Endothelial cell of umbilical vein (primary cell): ENCODE measurements at regions not wholly inside any gene's neighbourhood (a gene's known extent, or its start where the extent isn't known, plus 50 kb on each side); places are given as distances from the start of the nearest gene placed in this dataset.

Experiments
- BruUV-seq: library from RNA; stranded (reverse); fragments of 400-500 nt; replicated peaks from 2 replicates; lab custom pipeline; 2021; lab: Mats Ljungman, UMichigan
- CTCF ChIA-PET: fragments of 300-600, 350-600 bp; sonication (Branson Sonifier 250); formaldehyde crosslinking; loops from one replicate; lab custom pipeline; 2021; ENCODE audit warnings: antibody characterized with exemption, inconsistent platforms; lab: Charles Lee
- POLR2A ChIA-PET: fragments of 300-600, 350-600 bp; sonication (Branson Sonifier 250); formaldehyde crosslinking; loops from one replicate; lab custom pipeline; 2021; ENCODE audit warnings: antibody characterized with exemption, inconsistent platforms; lab: Charles Lee
- DNase-seq: peaks from one replicate; pipeline ENCODE4 v3.0.0-alpha.2; 2011; ENCODE audit warnings: low read depth, low spot score
- FAIRE-seq: peaks from 2 replicates; lab custom pipeline; 2011; peaks lifted over from hg19 to GRCh38; lab: Jason Lieb, UNC
- H2AFZ ChIP-seq: 2 replicates; pipeline ENCODE4 v1.6.0; 2012; ENCODE audit warnings: low read depth, low read length, control low read depth, inconsistent platforms
- H3K27ac ChIP-seq: 2 replicates; pipeline ENCODE4 v1.5.1; 2011; ENCODE audit warnings: low read depth, mild to moderate bottlenecking, control low read depth, low read length, moderate library complexity; ENCODE audit not compliant: insufficient read depth
- H3K27me3 ChIP-seq, 2 experiments: 2 replicates each; pipeline versions ENCODE4 v1.6.0 to v1.6.1; 2011; ENCODE audit warnings: low read length in 2 of 2, mixed read lengths in 1 of 2; ENCODE audit not compliant: control insufficient read depth in 2 of 2, insufficient read depth in 2 of 2
- H3K36me3 ChIP-seq, 2 experiments: 2 replicates in 1 of 2; 3 replicates in 1 of 2; pipeline ENCODE4 v1.5.1; 2011; ENCODE audit warnings: low read length in 2 of 2, mild to moderate bottlenecking in 1 of 2, moderate library complexity in 1 of 2; ENCODE audit not compliant: control insufficient read depth in 2 of 2, insufficient read depth in 2 of 2; ENCODE audit errors: extremely low read depth in 1 of 2
- H3K4me1 ChIP-seq: 3 replicates; pipeline ENCODE4 v1.5.1; 2011; ENCODE audit warnings: mild to moderate bottlenecking, low read length; ENCODE audit not compliant: control insufficient read depth, insufficient read depth; ENCODE audit errors: extremely low read depth
- H3K4me2 ChIP-seq: 2 replicates; pipeline ENCODE4 v1.6.1; 2011; ENCODE audit warnings: low read length, control low read depth, mixed read lengths; ENCODE audit not compliant: insufficient read depth
- H3K4me3 ChIP-seq, 3 experiments: fragments of 200-600 bp in 1 of 3; sonication (generic), shearing (Covaris generic) in 1 of 3; replicated peaks in 1 of 3; 2 replicates each; pipeline ENCODE4 v1.5.1; 2011 to 2016; ENCODE audit warnings: control low read depth in 3 of 3, low read length in 3 of 3, mild to moderate bottlenecking in 2 of 3, inconsistent platforms in 1 of 3, low read depth in 1 of 3, moderate library complexity in 1 of 3; ENCODE audit not compliant: insufficient read depth in 1 of 3
- H3K79me2 ChIP-seq: 2 replicates; pipeline ENCODE4 v1.6.0; 2012; ENCODE audit warnings: low read length, inconsistent platforms; ENCODE audit not compliant: control insufficient read depth, insufficient read depth
- H3K9ac ChIP-seq: replicated peaks from 2 replicates; pipeline ENCODE3; 2011; ENCODE audit warnings: low read length, control low read depth; ENCODE audit not compliant: insufficient read depth; ENCODE audit errors: extremely low read depth
- H3K9me1 ChIP-seq: replicated peaks from 3 replicates; pipeline ENCODE4 v1.6.0; 2011; ENCODE audit warnings: mild to moderate bottlenecking, low read length; ENCODE audit not compliant: control insufficient read depth, insufficient read depth; ENCODE audit errors: extremely low read depth
- H3K9me3 ChIP-seq: replicated peaks from 2 replicates; pipeline ENCODE4 v1.5.1; 2012; ENCODE audit warnings: low read length, inconsistent platforms; ENCODE audit not compliant: control insufficient read depth, insufficient read depth
- H4K20me1 ChIP-seq: replicated peaks from 2 replicates; pipeline ENCODE3; 2011; ENCODE audit warnings: mild to moderate bottlenecking, low read length; ENCODE audit not compliant: control insufficient read depth, insufficient read depth; ENCODE audit errors: extremely low read depth
- EZH2 ChIP-seq: IDR thresholded peaks from 2 replicates; pipeline ENCODE4 v1.6.1; 2012; ENCODE audit warnings: borderline replicate concordance, low read depth, mild to moderate bottlenecking, moderate library complexity, low read length, inconsistent platforms; ENCODE audit not compliant: severe bottlenecking
- FOS ChIP-seq: IDR thresholded peaks from 2 replicates; pipeline ENCODE4 v1.6.1; 2011; ENCODE audit warnings: mild to moderate bottlenecking, low read length, moderate library complexity, borderline replicate concordance; ENCODE audit not compliant: insufficient read depth
- GATA2 ChIP-seq: IDR thresholded peaks from 2 replicates; pipeline ENCODE4 v1.7.0; 2011; ENCODE audit warnings: low read depth, mild to moderate bottlenecking, moderate library complexity, mixed read lengths, low read length; ENCODE audit not compliant: insufficient read length, insufficient read depth
- JUN ChIP-seq: IDR thresholded peaks from 2 replicates; pipeline ENCODE4 v1.6.1; 2011; ENCODE audit warnings: borderline replicate concordance, low read depth; ENCODE audit not compliant: insufficient read length, insufficient read depth
- MYC ChIP-seq: IDR thresholded peaks from one replicate; pipeline ENCODE4 v1.6.1; 2011; ENCODE audit warnings: mild to moderate bottlenecking, low read depth, low read length
- POLR2A ChIP-seq: IDR thresholded peaks from 2 replicates; pipeline ENCODE4 v1.6.1; 2012; ENCODE audit warnings: low read depth, mild to moderate bottlenecking, control low read depth, low read length
- POLR2AphosphoS5 ChIP-seq: IDR thresholded peaks from 2 replicates; pipeline ENCODE4 v1.6.1; 2012; ENCODE audit warnings: low read depth, mild to moderate bottlenecking, control low read depth, low read length, moderate library complexity; ENCODE audit not compliant: insufficient read depth
- dilution Hi-C: fragments of 300-500 bp; cut with MboI; formaldehyde crosslinking; loops from one replicate; pipeline ENCODE4 v1.15.0; 2019; ENCODE audit warnings: low sequenced_read_pairs; ENCODE audit not compliant: extremely low pct_ligation_motif_present
- intact Hi-C: fragments of 100-400 bp; cut with micrococcal nuclease; formaldehyde crosslinking; loops from one replicate; pipeline ENCODE4 v1.10.0; 2022
- TF ChIP-seq, protein P1 (sequence below): IDR thresholded peaks from 2 replicates; pipeline ENCODE4 v1.6.1; 2011; ENCODE audit not compliant: insufficient read depth, insufficient read length
- TF ChIP-seq, protein P2 (sequence below), 2 donors: IDR thresholded peaks; 1 replicate in 1 of 2; 2 replicates in 1 of 2; pipeline ENCODE4 v1.5.1; 2011; ENCODE audit warnings: low read length in 2 of 2, mild to moderate bottlenecking in 2 of 2, moderate library complexity in 2 of 2, control low read depth in 1 of 2, inconsistent platforms in 1 of 2, low read depth in 1 of 2; ENCODE audit not compliant: insufficient read depth in 1 of 2; ENCODE audit errors: extremely low read depth in 1 of 2

DNA sequence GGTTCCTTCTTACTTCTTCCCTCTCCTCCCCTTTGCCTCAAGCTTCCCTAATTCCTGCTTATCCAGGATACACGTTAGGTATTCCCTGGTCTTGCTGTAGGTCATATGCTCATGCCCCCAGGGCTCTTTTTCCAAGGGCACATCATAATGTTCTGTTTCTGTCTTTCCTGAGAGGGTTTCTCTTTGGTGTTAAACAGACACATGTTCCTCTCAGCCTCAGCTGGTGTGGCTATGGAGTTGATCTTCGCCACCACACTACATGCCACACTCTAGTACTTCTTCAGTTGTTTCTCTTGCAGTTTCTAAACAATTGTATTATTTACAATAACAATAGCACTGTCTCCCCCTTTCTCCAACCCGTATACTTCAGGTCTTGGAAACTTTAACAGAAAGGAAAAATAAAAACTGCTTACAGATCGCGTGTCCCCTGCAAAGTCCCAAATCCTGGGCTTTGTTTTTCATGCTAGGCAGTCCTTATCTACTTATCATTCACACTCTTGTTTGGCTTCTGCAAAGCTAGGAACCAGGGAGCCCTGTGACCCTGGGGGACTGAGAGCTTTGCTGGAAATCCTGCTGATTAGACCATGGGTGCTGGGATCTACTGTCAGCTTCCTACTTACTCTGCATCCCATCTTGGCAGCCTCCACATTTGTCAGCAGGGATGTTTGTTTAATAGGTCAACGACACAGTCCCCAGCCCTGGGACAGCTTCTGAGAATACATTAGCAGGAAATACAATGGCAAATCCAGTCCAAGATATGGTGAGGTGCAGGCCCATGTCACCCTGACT, 193.9 kb upstream of the BMPER start:
- Histone ChIP-seq H2AFZ (peak overlapping the region; percentile 80), H3K4me1 (peaks cover 5% of the 10 kb centered on the region), H3K9me3 (no peaks in the 10 kb centered on the region), H3K79me2 (no peaks in the 10 kb centered on the region), H3K36me3 (no peaks in the 10 kb centered on the region), H3K27me3 (no peaks in the 10 kb centered on the region), H4K20me1 (no peaks in the 10 kb centered on the region), H3K9me1 (no peaks in the 10 kb centered on the region), H3K4me2 (no peak overlapping the region), H3K27ac (no peak overlapping the region), H3K9ac (no peak overlapping the region), H3K4me3 (no peak overlapping the region)
- intact Hi-C loops: loop anchor here (10.0 kb wide), 1 partner anchor 527 kb away; no protein-coding TSS in a partner anchor
- POLR2A ChIA-PET: no interaction called here
- TF ChIP-seq POLR2A: no peak
- TF ChIP-seq, protein P1, sequence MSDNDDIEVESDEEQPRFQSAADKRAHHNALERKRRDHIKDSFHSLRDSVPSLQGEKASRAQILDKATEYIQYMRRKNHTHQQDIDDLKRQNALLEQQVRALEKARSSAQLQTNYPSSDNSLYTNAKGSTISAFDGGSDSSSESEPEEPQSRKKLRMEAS: no peak
- TF ChIP-seq EZH2: no peak
- DNase-seq: peak; percentile 65
- dilution Hi-C loops: no loop called here
- CTCF ChIA-PET: interaction anchor here (0.7 kb wide), 1 partner anchor 221 kb away, joined by 3 read pairs; no protein-coding TSS in a partner anchor
- BruUV-seq: no TSS peak
- FAIRE-seq: no peak

DNA sequence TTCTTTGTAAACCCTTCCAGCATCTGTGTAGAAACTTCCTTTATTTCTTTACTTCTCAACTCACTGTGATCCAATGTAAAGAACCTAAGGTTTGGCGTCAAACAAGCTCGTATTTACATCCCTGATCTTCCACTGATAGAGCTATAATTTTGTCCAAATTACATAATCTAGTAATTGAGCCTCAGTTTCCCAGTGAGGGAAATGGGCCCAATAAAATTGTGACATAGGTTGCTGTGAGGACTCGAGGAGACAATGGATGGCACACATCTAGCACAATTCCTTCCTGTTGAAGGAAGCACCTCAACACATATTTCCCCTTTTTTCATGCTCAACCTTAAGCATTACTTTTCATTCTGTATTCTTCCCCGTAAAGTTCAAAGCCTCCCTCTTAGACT, 193.3 kb upstream of the BMPER start:
- CTCF ChIA-PET: no interaction called here
- no peak for FAIRE-seq

More for the DNA sequence above, 193.3 kb upstream of the BMPER start:
- no peaks in the 10 kb centered on the region for H3K36me3 ChIP-seq
- peak overlapping the region; percentile 80 for H2AFZ ChIP-seq
- POLR2A ChIA-PET: no interaction called here
- H3K27ac ChIP-seq: no peak overlapping the region
- no peaks in the 10 kb centered on the region for H3K79me2 ChIP-seq
- H3K9me3 ChIP-seq: no peaks in the 10 kb centered on the region
- no TSS peak for BruUV-seq
- no peak overlapping the region for H3K4me2 ChIP-seq
- H3K4me1 ChIP-seq: peaks cover 9% of the 10 kb centered on the region
- dilution Hi-C loops: no loop called here
- H4K20me1 ChIP-seq: no peaks in the 10 kb centered on the region
- intact Hi-C loops: loop anchor here (10.0 kb wide), 1 partner anchor 527 kb away; no protein-coding TSS in a partner anchor
- no peaks in the 10 kb centered on the region for H3K27me3 ChIP-seq
- DNase-seq: no peak
- H3K4me3 ChIP-seq: no peak overlapping the region
- TF ChIP-seq, protein P2, sequence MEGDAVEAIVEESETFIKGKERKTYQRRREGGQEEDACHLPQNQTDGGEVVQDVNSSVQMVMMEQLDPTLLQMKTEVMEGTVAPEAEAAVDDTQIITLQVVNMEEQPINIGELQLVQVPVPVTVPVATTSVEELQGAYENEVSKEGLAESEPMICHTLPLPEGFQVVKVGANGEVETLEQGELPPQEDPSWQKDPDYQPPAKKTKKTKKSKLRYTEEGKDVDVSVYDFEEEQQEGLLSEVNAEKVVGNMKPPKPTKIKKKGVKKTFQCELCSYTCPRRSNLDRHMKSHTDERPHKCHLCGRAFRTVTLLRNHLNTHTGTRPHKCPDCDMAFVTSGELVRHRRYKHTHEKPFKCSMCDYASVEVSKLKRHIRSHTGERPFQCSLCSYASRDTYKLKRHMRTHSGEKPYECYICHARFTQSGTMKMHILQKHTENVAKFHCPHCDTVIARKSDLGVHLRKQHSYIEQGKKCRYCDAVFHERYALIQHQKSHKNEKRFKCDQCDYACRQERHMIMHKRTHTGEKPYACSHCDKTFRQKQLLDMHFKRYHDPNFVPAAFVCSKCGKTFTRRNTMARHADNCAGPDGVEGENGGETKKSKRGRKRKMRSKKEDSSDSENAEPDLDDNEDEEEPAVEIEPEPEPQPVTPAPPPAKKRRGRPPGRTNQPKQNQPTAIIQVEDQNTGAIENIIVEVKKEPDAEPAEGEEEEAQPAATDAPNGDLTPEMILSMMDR (IDR thresholded peaks at IDR 0.05; ENCODE audit: extremely low read depth in 1 of 2, insufficient read depth in 1 of 2, low read depth in 1 of 2, low read length in 2 of 2): no peak
- TF ChIP-seq MYC (no peak), POLR2A (no peak), FOS (no peak), POLR2AphosphoS5 (no peak), JUN (no peak), EZH2 (no peak), GATA2 (no peak)
- TF ChIP-seq, protein P1: no peak
- H3K9ac ChIP-seq: no peak overlapping the region
- no peaks in the 10 kb centered on the region for H3K9me1 ChIP-seq
